HUES6 (cell line): ENCODE measurements at regions not wholly inside any gene's neighbourhood (a gene's known extent, or its start where the extent isn't known, plus 50 kb on each side); places are given as distances from the start of the nearest gene placed in this dataset.
"Not testable (repeated sequence)": the region's sequence is repeated elsewhere in the genome, so short reads cannot be mapped to it uniquely, and the experiment has no call there.

Source experiments
- H3K27ac ChIP-seq: 2 replicates; pipeline ENCODE4 v1.7.0; 2013; ENCODE audit warnings: low read depth, mild to moderate bottlenecking, low read length, inconsistent platforms
- H3K27me3 ChIP-seq: 2 replicates; pipeline ENCODE4 v1.6.1; 2013; ENCODE audit warnings: low read length; ENCODE audit not compliant: control insufficient read depth, insufficient read depth
- H3K36me3 ChIP-seq: 2 replicates; pipeline ENCODE4 v1.6.1; 2013; ENCODE audit warnings: low read length; ENCODE audit not compliant: control insufficient read depth, insufficient read depth
- H3K4me1 ChIP-seq: 2 replicates; pipeline ENCODE4 v1.6.1; 2013; ENCODE audit warnings: low read length; ENCODE audit not compliant: control insufficient read depth, insufficient read depth
- H3K4me3 ChIP-seq: 2 replicates; pipeline ENCODE4 v1.5.1; 2013; ENCODE audit warnings: low read depth, low read length
- H3K9ac ChIP-seq: one replicate; pipeline ENCODE4 v1.6.1; 2013; ENCODE audit warnings: mild to moderate bottlenecking, low read length
- H3K9me3 ChIP-seq: 2 replicates; pipeline ENCODE4 v1.6.1; 2013; ENCODE audit warnings: low read depth, low read length; ENCODE audit not compliant: control insufficient read depth, insufficient read depth

DNA sequence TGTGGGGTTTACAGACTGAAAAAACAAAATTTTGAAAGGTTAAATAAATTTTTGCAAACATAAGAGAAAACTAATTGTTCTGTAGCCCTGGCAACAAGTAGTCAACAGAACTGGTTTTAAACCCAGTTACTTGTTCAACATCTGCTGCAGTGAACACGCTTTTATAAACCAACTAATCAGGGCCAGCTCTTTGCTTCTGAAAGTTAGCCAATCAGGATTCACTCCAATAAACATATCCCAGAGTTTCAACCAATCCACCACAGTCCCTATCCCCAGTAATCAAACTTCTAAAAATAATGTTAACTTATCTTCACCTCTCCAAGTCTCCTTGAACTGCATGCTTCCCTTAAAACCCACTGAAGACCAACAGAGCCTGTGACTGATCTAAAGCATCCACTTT is 306.6 kb downstream of the CTH start:
- Histone ChIP-seq H3K4me3 (no peak overlapping the region), H3K4me1 (no peaks in the 10 kb centered on the region), H3K27ac (no peak overlapping the region), H3K9me3 (no peaks in the 10 kb centered on the region), H3K9ac (no peak overlapping the region), H3K27me3 (no peaks in the 10 kb centered on the region), H3K36me3 (no peaks in the 10 kb centered on the region)

- H3K4me3 ChIP-seq, result no peak overlapping the region
- H3K9me3 ChIP-seq, result no peaks in the 10 kb centered on the region
- no peaks in the 10 kb centered on the region for H3K4me1 ChIP-seq
- H3K36me3 ChIP-seq, result no peaks in the 10 kb centered on the region
- H3K9ac ChIP-seq, result no peak overlapping the region
- H3K27me3 ChIP-seq, result no peaks in the 10 kb centered on the region
- H3K27ac ChIP-seq, result no peak overlapping the region
These were observed 307.1 kb downstream of the CTH start for GRCh38 chr1:70718086-70718630.

GRCh38 chr1:70719154-70719553 is 308.1 kb downstream of the CTH start:
- Histone ChIP-seq H3K27me3 (no peaks in the 10 kb centered on the region), H3K4me3 (no peak overlapping the region), H3K4me1 (no peaks in the 10 kb centered on the region), H3K36me3 (no peaks in the 10 kb centered on the region), H3K9ac (no peak overlapping the region), H3K27ac (no peak overlapping the region), H3K9me3 (no peaks in the 10 kb centered on the region)

DNA sequence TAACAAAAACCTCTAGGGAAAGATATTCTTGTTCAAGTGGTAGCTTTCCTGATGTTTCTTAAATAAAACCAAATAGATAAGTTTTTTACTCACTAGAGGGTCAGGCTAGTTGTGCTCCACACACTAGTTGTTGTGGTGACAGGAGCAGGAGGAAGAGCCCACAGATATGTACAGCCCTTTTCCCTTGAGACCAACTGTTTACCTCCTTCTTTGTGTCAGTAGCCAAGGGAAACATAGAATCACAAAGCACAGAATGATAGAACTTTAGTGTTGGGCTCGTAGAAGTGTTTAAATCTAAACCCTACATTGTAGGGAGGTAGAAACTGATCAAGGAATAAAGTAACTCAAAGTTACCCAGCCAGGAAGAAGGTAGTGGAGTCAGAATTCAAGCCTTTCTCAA is 309.0 kb downstream of the CTH start:
- Histone ChIP-seq H3K9me3 (no peaks in the 10 kb centered on the region), H3K27ac (no peak overlapping the region)

DNA sequence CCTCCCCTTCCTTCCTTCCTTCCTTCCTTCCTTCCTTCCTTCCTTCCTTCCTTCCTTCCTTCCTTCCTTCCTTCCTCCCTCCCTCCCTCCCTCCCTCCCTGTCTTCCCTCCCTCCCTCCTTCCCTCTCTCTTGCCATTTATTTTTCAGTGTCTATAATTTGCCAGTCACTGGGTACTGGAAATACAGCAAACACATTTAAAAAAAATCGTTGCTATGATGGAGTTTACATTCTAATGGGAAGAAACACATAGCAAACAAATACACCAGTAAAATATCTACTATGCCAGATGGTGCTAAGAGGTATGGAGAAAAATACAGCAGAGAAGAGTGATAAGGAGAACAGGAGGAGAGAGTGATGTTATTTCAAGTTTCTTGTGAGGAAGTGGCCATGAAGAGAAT is 309.5 kb downstream of the CTH start:
- H3K9me3 ChIP-seq, result no peaks in the 10 kb centered on the region; the same call in 1 of the 2 replicates
- no peaks in the 10 kb centered on the region for H3K4me1 ChIP-seq
- no peak overlapping the region for H3K9ac ChIP-seq
- no peaks in the 10 kb centered on the region for H3K27me3 ChIP-seq
- no peaks in the 10 kb centered on the region for H3K36me3 ChIP-seq
- no peak overlapping the region for H3K27ac ChIP-seq
- H3K4me3 ChIP-seq, result no peak overlapping the region

More for the DNA sequence above, 309.0 kb downstream of the CTH start:
- H3K27me3 ChIP-seq, result no peaks in the 10 kb centered on the region
- no peaks in the 10 kb centered on the region for H3K36me3 ChIP-seq
- no peak overlapping the region for H3K9ac ChIP-seq
- no peak overlapping the region for H3K4me3 ChIP-seq
- H3K4me1 ChIP-seq, result no peaks in the 10 kb centered on the region

GRCh38 chr1:70727886-70728489 is 316.9 kb downstream of the CTH start:
- H3K9me3 ChIP-seq, result no peaks in the 10 kb centered on the region; the same call in 1 of the 2 replicates
- peaks cover 3% of the 10 kb centered on the region; the same call in 1 of the 2 replicates for H3K4me1 ChIP-seq
- no peak overlapping the region for H3K27ac ChIP-seq
- no peaks in the 10 kb centered on the region for H3K36me3 ChIP-seq
- H3K27me3 ChIP-seq, result no peaks in the 10 kb centered on the region
- H3K4me3 ChIP-seq, result no peak overlapping the region
- no peak overlapping the region for H3K9ac ChIP-seq

GRCh38 chr1:70736518-70736917 is 311.1 kb downstream of the PTGER3 start:
- H3K9me3 ChIP-seq, H3K36me3 ChIP-seq, H3K27ac ChIP-seq, H3K9ac ChIP-seq, H3K4me1 ChIP-seq, H3K4me3 ChIP-seq, H3K27me3 ChIP-seq: not testable (repeated sequence)

- Histone ChIP-seq H3K4me3 (no peak overlapping the region), H3K4me1 (no peaks in the 10 kb centered on the region), H3K36me3 (no peaks in the 10 kb centered on the region), H3K27me3 (no peaks in the 10 kb centered on the region), H3K9ac (no peak overlapping the region), H3K27ac (no peak overlapping the region), H3K9me3 (peaks cover 5% of the 10 kb centered on the region; the same call in 1 of the 2 replicates)
These were observed 310.5 kb downstream of the PTGER3 start for GRCh38 chr1:70737125-70737524.

GRCh38 chr1:70738624-70739023 is 309.0 kb downstream of the PTGER3 start:
- H3K9ac ChIP-seq, result no peak overlapping the region
- H3K27ac ChIP-seq, result no peak overlapping the region

GRCh38 chr1:70745199-70745598 is 302.4 kb downstream of the PTGER3 start:
- H3K9me3 ChIP-seq, result peaks cover 9% of the 10 kb centered on the region; the same call in 1 of the 2 replicates
- no peak overlapping the region for H3K4me3 ChIP-seq
- H3K9ac ChIP-seq, result no peak overlapping the region
- no peaks in the 10 kb centered on the region for H3K27me3 ChIP-seq
- no peaks in the 10 kb centered on the region for H3K36me3 ChIP-seq
- no peaks in the 10 kb centered on the region for H3K4me1 ChIP-seq
- H3K27ac ChIP-seq, result no peak overlapping the region

More at GRCh38 chr1:70738624-70739023, 309.0 kb downstream of the PTGER3 start:
- Histone ChIP-seq H3K9me3 (peaks cover 5% of the 10 kb centered on the region; the same call in 1 of the 2 replicates), H3K4me3 (no peak overlapping the region), H3K36me3 (no peaks in the 10 kb centered on the region), H3K4me1 (no peaks in the 10 kb centered on the region), H3K27me3 (no peaks in the 10 kb centered on the region)

- H3K27ac ChIP-seq, H3K4me3 ChIP-seq, H3K36me3 ChIP-seq, H3K4me1 ChIP-seq, H3K27me3 ChIP-seq, H3K9ac ChIP-seq: not testable (repeated sequence)
- H3K9me3 ChIP-seq, result peaks cover 11% of the 10 kb centered on the region
These were observed 301.6 kb downstream of the PTGER3 start for GRCh38 chr1:70746062-70746461.
